ENCODE measurements at regions not wholly inside any gene's neighbourhood (a gene's known extent, or its start where the extent isn't known, plus 50 kb on each side); places are given as distances from the start of the nearest gene placed in this dataset.

- no peaks in the 10 kb centered on the region for H3K4me1 ChIP-seq (ENCODE audit: control insufficient read depth in 1 of 2, low read depth in 2 of 2)
- H3K4me3 ChIP-seq, result no peak overlapping the region
- no peak for DNase-seq (ENCODE audit: low spot score)
- H3K36me3 ChIP-seq, result no peaks in the 10 kb centered on the region
- H3K27me3 ChIP-seq (replicated peaks; ENCODE audit: insufficient read depth), result peaks cover 2% of the 10 kb centered on the region
- no peak for TF ChIP-seq CTCF (IDR thresholded peaks at IDR 0.05)
- H3K27ac ChIP-seq, result no peak overlapping the region
- H3K9me3 ChIP-seq, result no peaks in the 10 kb centered on the region
- ATAC-seq (ENCODE audit: insufficient number of reproducible peaks, low FRiP score, low read depth), result no peak
Observed at GRCh38 chr11:103648670-103649400, 387.6 kb upstream of the DDI1 start.

DNA sequence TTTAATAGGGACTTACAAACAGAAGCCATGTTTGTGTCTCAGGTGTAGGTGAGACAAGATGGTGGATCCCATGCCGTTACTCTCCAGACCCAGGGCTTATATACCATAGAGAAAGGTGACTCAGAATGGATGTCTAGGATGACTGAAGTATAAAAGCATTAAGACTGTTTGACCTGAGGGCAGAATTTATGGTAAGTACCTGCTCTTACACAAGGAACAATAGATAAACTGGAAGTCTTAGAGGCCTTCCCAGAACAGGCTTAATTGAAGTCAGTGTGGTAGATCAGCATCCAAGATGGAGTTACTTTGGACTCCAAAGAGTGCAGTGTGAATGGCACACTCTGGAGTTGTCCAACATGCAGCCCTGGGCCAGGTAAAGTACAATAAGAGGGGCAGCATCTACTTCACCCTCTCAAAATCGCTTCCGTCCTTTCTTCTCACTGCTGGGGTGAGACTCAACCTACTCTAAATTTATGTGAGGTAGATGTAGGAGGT is 387.0 kb upstream of the DDI1 start:
- Histone ChIP-seq H3K36me3 (no peaks in the 10 kb centered on the region), H3K27me3 (replicated peaks; ENCODE audit: insufficient read depth) (no peaks in the 10 kb centered on the region), H3K4me1 (ENCODE audit: control insufficient read depth in 1 of 2, low read depth in 2 of 2) (no peaks in the 10 kb centered on the region), H3K9me3 (no peaks in the 10 kb centered on the region), H3K4me3 (no peak overlapping the region), H3K27ac (no peak overlapping the region)
- no peak for ATAC-seq (ENCODE audit: insufficient number of reproducible peaks, low FRiP score, low read depth)
- no peak for TF ChIP-seq CTCF (IDR thresholded peaks at IDR 0.05)
- no peak for DNase-seq (ENCODE audit: low spot score)

DNA sequence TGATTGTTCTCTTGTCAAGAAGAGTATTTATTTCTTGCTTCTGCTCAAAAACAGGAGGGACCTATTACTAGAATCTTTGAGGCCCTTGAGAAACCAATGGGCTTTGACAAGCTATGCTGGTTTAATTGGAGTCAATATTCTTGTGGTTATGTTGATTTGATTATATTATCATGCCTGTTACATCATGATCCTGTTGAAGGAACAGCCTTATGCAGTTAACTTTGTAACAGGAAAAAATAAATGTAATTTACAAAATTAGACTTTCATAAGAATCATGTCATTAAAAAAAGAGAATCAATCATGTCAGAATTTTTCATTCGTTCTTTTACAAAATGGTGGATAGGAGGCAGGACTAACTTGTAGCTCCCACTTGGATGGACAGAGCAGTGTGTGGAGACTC is 386.1 kb upstream of the DDI1 start:
- Histone ChIP-seq H3K4me3 (no peak overlapping the region), H3K36me3 (no peaks in the 10 kb centered on the region), H3K27ac (no peak overlapping the region), H3K9me3 (no peaks in the 10 kb centered on the region), H3K27me3 (replicated peaks; ENCODE audit: insufficient read depth) (no peaks in the 10 kb centered on the region), H3K4me1 (ENCODE audit: control insufficient read depth in 1 of 2, low read depth in 2 of 2) (no peaks in the 10 kb centered on the region)
- ATAC-seq (ENCODE audit: insufficient number of reproducible peaks, low FRiP score, low read depth) (no peak), DNase-seq (ENCODE audit: low spot score) (no peak)
- TF ChIP-seq CTCF (IDR thresholded peaks at IDR 0.05), result no peak

GRCh38 chr11:103651341-103651998 is 385.0 kb upstream of the DDI1 start:
- Histone ChIP-seq H3K4me3 (no peak overlapping the region), H3K27ac (no peak overlapping the region), H3K36me3 (no peaks in the 10 kb centered on the region), H3K27me3 (replicated peaks; ENCODE audit: insufficient read depth) (no peaks in the 10 kb centered on the region), H3K9me3 (no peaks in the 10 kb centered on the region), H3K4me1 (ENCODE audit: control insufficient read depth in 1 of 2, low read depth in 2 of 2) (no peaks in the 10 kb centered on the region)
- DNase-seq (ENCODE audit: low spot score) (no peak), ATAC-seq (ENCODE audit: insufficient number of reproducible peaks, low FRiP score, low read depth) (no peak)
- no peak for TF ChIP-seq CTCF (IDR thresholded peaks at IDR 0.05)

DNA sequence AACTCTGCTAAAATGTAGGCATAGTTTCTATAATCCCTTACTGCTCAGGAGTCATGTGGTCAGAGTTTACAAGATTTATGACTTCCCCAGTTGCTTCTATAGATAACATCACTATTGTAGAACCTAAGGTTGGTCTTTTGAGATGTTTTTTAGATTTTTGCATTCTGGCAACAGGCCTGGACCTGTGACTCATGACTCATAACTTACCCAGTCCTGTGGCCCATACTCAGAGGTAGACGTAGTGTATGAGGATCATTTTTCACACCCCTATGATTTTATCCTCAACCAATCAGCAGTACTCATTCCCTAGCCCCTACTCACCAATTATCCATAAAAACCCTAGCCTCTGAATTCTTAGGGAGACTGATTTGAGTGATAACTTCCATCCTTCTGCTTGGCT is 384.4 kb upstream of the DDI1 start:
- H3K27me3 ChIP-seq (replicated peaks; ENCODE audit: insufficient read depth), result no peaks in the 10 kb centered on the region
- TF ChIP-seq CTCF (IDR thresholded peaks at IDR 0.05), result no peak

More for the DNA sequence above, 384.4 kb upstream of the DDI1 start:
- no peak for DNase-seq (ENCODE audit: low spot score)
- H3K27ac ChIP-seq, result no peak overlapping the region
- no peak for ATAC-seq (ENCODE audit: insufficient number of reproducible peaks, low FRiP score, low read depth)
- no peaks in the 10 kb centered on the region for H3K36me3 ChIP-seq
- H3K4me1 ChIP-seq (ENCODE audit: control insufficient read depth in 1 of 2, low read depth in 2 of 2), result no peaks in the 10 kb centered on the region
- H3K9me3 ChIP-seq, result no peaks in the 10 kb centered on the region
- no peak overlapping the region for H3K4me3 ChIP-seq

Data from thoracic aorta (tissue), 2 donors.